Right cardiac atrium (tissue), 5 donors: ENCODE measurements at regions not wholly inside any gene's neighbourhood (a gene's known extent, or its start where the extent isn't known, plus 50 kb on each side); places are given as distances from the start of the nearest gene placed in this dataset.

Source experiments
- ATAC-seq, 2 donors: fragments of 200-7000 bp; cut with Tn5 transposase; one replicate each; pipeline versions ENCODE4 v1.8.0 to v1.9.1; 2020; ENCODE audit warnings: moderate library complexity in 2 of 2, mild to moderate bottlenecking in 1 of 2
- DNase-seq, 3 donors: peaks; one replicate each; pipeline ENCODE4 v3.0.0-alpha.2; 2020
- H3K27ac ChIP-seq: one replicate; pipeline ENCODE4 v1.5.1; 2013; ENCODE audit warnings: mild to moderate bottlenecking, low read length, control low read depth, moderate library complexity
- H3K27me3 ChIP-seq: one replicate; pipeline ENCODE4 v1.6.1; 2013; ENCODE audit not compliant: control insufficient read depth, insufficient read depth
- H3K4me1 ChIP-seq: one replicate; pipeline ENCODE4 v1.6.1; 2013; ENCODE audit warnings: low read length; ENCODE audit not compliant: control insufficient read depth, insufficient read depth
- H3K4me3 ChIP-seq: one replicate; pipeline ENCODE4 v1.5.1; 2013; ENCODE audit warnings: low read length, control low read depth
- H3K9me3 ChIP-seq: one replicate; pipeline ENCODE4 v1.6.1; 2013; ENCODE audit warnings: low read length; ENCODE audit not compliant: control insufficient read depth
- WGBS: extraction: QIAGEN DNeasy Blood & Tissue Kit; methylation state at CpG from one replicate; pipeline ENCODE4 v1.1.7; 2013; 5-methylcytosine and 5-hydroxymethylcytosine counted together
- intact Hi-C, 4 donors: fragments of 100-400 bp; cut with DNase I; formaldehyde crosslinking; loops; one replicate each; pipeline versions ENCODE4 v1.11.0 to v1.14.0; 2022 to 2023
- donor health status: healthy with polysubstance abuse.
- donor health status: DM: no; HTN: yes; CAD: no.
- donor health status: DM: no; HTN: no; CAD: no.
- donor health status: DM: no; HTN: yes; CAD: no; lungs with severe emphysema.
- donor health status: DM: yes; HTN: yes; CAD: no.

GRCh38 chr6:113526553-113526952 is 330.6 kb upstream of the MARCKS start:
- DNase-seq = no peak
- ATAC-seq = no peak
- no peaks in the 10 kb centered on the region for H3K9me3 ChIP-seq
- H3K4me1 ChIP-seq = peaks cover 1% of the 10 kb centered on the region
- 68% methylated on average over 1 of the region's 1 CpG for WGBS
- no peak overlapping the region for H3K4me3 ChIP-seq
- H3K27me3 ChIP-seq = no peaks in the 10 kb centered on the region
- no peak overlapping the region for H3K27ac ChIP-seq
- intact Hi-C loops = no loop called here

- no peaks in the 10 kb centered on the region for H3K27me3 ChIP-seq
- no peak for DNase-seq
- intact Hi-C loops = no loop called here
- no peak overlapping the region for H3K27ac ChIP-seq
- no peaks in the 10 kb centered on the region for H3K9me3 ChIP-seq
- ATAC-seq = peak; percentile 68 to 78
- H3K4me3 ChIP-seq = no peak overlapping the region
- H3K4me1 ChIP-seq = no peaks in the 10 kb centered on the region
- WGBS = 83% methylated on average over 3 of the region's 3 CpGs
Measured at GRCh38 chr6:113526995-113527394, 330.1 kb upstream of the MARCKS start.

GRCh38 chr6:113528111-113528510 is 329.0 kb upstream of the MARCKS start:
- no peak for DNase-seq
- Histone ChIP-seq H3K27ac (no peak overlapping the region), H3K4me1 (no peaks in the 10 kb centered on the region), H3K9me3 (no peaks in the 10 kb centered on the region), H3K27me3 (no peaks in the 10 kb centered on the region), H3K4me3 (no peak overlapping the region)
- 95% methylated on average over 3 of the region's 3 CpGs for WGBS
- no peak for ATAC-seq
- intact Hi-C loops = no loop called here

- Histone ChIP-seq H3K4me1 (no peaks in the 10 kb centered on the region), H3K27me3 (no peaks in the 10 kb centered on the region), H3K27ac (no peak overlapping the region), H3K4me3 (no peak overlapping the region), H3K9me3 (no peaks in the 10 kb centered on the region)
- intact Hi-C loops = no loop called here
- ATAC-seq = no peak
- DNase-seq = no peak
Measured at GRCh38 chr6:113529196-113529595, 327.9 kb upstream of the MARCKS start.

- DNase-seq = no peak
- Histone ChIP-seq H3K4me1 (no peaks in the 10 kb centered on the region), H3K27ac (no peak overlapping the region), H3K9me3 (no peaks in the 10 kb centered on the region), H3K4me3 (no peak overlapping the region), H3K27me3 (no peaks in the 10 kb centered on the region)
- ATAC-seq = no peak
- intact Hi-C loops = no loop called here
- 60% methylated on average over 1 of the region's 1 CpG for WGBS
Measured at GRCh38 chr6:113529879-113530278, 327.3 kb upstream of the MARCKS start.

GRCh38 chr6:113530769-113531168 is 326.4 kb upstream of the MARCKS start:
- 91% methylated on average over 4 of the region's 4 CpGs for WGBS
- no peaks in the 10 kb centered on the region for H3K4me1 ChIP-seq
- H3K27ac ChIP-seq = no peak overlapping the region
- no peaks in the 10 kb centered on the region for H3K9me3 ChIP-seq
- H3K4me3 ChIP-seq = no peak overlapping the region
- no peaks in the 10 kb centered on the region for H3K27me3 ChIP-seq
- no peak for ATAC-seq
- no peak for DNase-seq
- intact Hi-C loops = no loop called here

- no peak for ATAC-seq
- H3K27me3 ChIP-seq = no peaks in the 10 kb centered on the region
- no peaks in the 10 kb centered on the region for H3K9me3 ChIP-seq
- no peak overlapping the region for H3K27ac ChIP-seq
- H3K4me1 ChIP-seq = no peaks in the 10 kb centered on the region
- WGBS = 74% methylated on average over 2 of the region's 2 CpGs
- intact Hi-C loops = no loop called here
- H3K4me3 ChIP-seq = no peak overlapping the region
- DNase-seq = no peak
Measured at GRCh38 chr6:113539202-113539601, 317.9 kb upstream of the MARCKS start.

GRCh38 chr6:113539623-113540022 is 317.5 kb upstream of the MARCKS start:
- ATAC-seq (no peak), DNase-seq (no peak)
- no peaks in the 10 kb centered on the region for H3K27me3 ChIP-seq
- intact Hi-C loops = no loop called here
- H3K4me1 ChIP-seq = no peaks in the 10 kb centered on the region
- no peaks in the 10 kb centered on the region for H3K9me3 ChIP-seq
- no peak overlapping the region for H3K27ac ChIP-seq
- H3K4me3 ChIP-seq = no peak overlapping the region

- Histone ChIP-seq H3K4me3 (no peak overlapping the region), H3K27ac (no peak overlapping the region), H3K4me1 (no peaks in the 10 kb centered on the region), H3K9me3 (no peaks in the 10 kb centered on the region), H3K27me3 (no peaks in the 10 kb centered on the region)
- no peak for ATAC-seq
- DNase-seq = no peak
- intact Hi-C loops = no loop called here
Measured at GRCh38 chr6:113540466-113540865, 316.7 kb upstream of the MARCKS start.

- WGBS = 98% methylated on average over 2 of the region's 2 CpGs
- H3K9me3 ChIP-seq = no peaks in the 10 kb centered on the region
- no peak overlapping the region for H3K27ac ChIP-seq
- no peaks in the 10 kb centered on the region for H3K27me3 ChIP-seq
- ATAC-seq (no peak), DNase-seq (no peak)
- H3K4me1 ChIP-seq = no peaks in the 10 kb centered on the region
- no peak overlapping the region for H3K4me3 ChIP-seq
- intact Hi-C loops = no loop called here
Measured at GRCh38 chr6:113551168-113551567, 306.0 kb upstream of the MARCKS start.

GRCh38 chr6:113556775-113557174 is 300.4 kb upstream of the MARCKS start:
- intact Hi-C loops = no loop called here
- H3K9me3 ChIP-seq = no peaks in the 10 kb centered on the region
- H3K4me1 ChIP-seq = no peaks in the 10 kb centered on the region
- ATAC-seq = no peak
- DNase-seq = no peak
- no peak overlapping the region for H3K4me3 ChIP-seq
- H3K27me3 ChIP-seq = no peaks in the 10 kb centered on the region
- no peak overlapping the region for H3K27ac ChIP-seq

- no peaks in the 10 kb centered on the region for H3K27me3 ChIP-seq
- H3K9me3 ChIP-seq = no peaks in the 10 kb centered on the region
- H3K4me3 ChIP-seq = no peak overlapping the region
- no peak overlapping the region for H3K27ac ChIP-seq
- no peaks in the 10 kb centered on the region for H3K4me1 ChIP-seq
- no peak for ATAC-seq
- intact Hi-C loops = no loop called here
- no peak for DNase-seq
Measured at GRCh38 chr6:113558431-113558830, 298.7 kb upstream of the MARCKS start.
